HepG2 (cell line): ENCODE measurements at regions not wholly inside any gene's neighbourhood (a gene's known extent, or its start where the extent isn't known, plus 50 kb on each side); places are given as distances from the start of the nearest gene placed in this dataset.

Source experiments
- ATAC-seq: fragments of 200-7000 bp; cut with Tn5 transposase; 3 replicates; pipeline ENCODE4 v1.9.1; 2020; ENCODE audit warnings: mild to moderate bottlenecking, moderate library complexity
- BruUV-seq: library from RNA; stranded (reverse); fragments of 400-500 nt; replicated peaks from 2 replicates; lab custom pipeline; 2021; lab: Mats Ljungman, UMichigan
- CTCF ChIA-PET: fragments of 300-600 bp; formaldehyde crosslinking; extraction: SDS; loops from one replicate; lab custom pipeline; 2021; ENCODE audit warnings: low total read pairs, inconsistent platforms, low intra/inter-chr PET ratio; lab: Yijun Ruan, JAX
- POLR2A ChIA-PET: fragments of 350-600 bp; sonication (Branson Sonifier 250); formaldehyde crosslinking; loops from one replicate; lab custom pipeline; 2020; ENCODE audit warnings: antibody characterized with exemption, inconsistent platforms; lab: Yijun Ruan, JAX
- DNase-seq: peaks from one replicate; pipeline ENCODE4 v3.0.0-alpha.2; 2015; ENCODE audit warnings: low spot score
- FAIRE-seq: peaks from 3 replicates; lab custom pipeline; 2011; peaks lifted over from hg19 to GRCh38; lab: Jason Lieb, UNC
- H2AFZ ChIP-seq: one replicate; pipeline ENCODE4 v1.6.1; 2011; ENCODE audit warnings: low read length, inconsistent platforms
- H3K27ac ChIP-seq: fragments of 300-600 bp; 3 replicates; pipeline ENCODE4 v1.8.0; 2011; ENCODE audit warnings: mixed run types, mild to moderate bottlenecking, mixed read lengths, low read length, inconsistent platforms; ENCODE audit not compliant: insufficient read depth; ENCODE audit errors: extremely low read length
- H3K27me3 ChIP-seq, 2 experiments: fragments of 200-600 bp in 1 of 2; 2 replicates in 1 of 2; 3 replicates in 1 of 2; pipeline versions ENCODE4 v1.6.0 to v1.8.0; 2011; ENCODE audit warnings: low read length in 2 of 2, mild to moderate bottlenecking in 2 of 2, moderate library complexity in 2 of 2, inconsistent platforms in 1 of 2; ENCODE audit not compliant: insufficient read depth in 2 of 2, control insufficient read depth in 1 of 2
- H3K36me3 ChIP-seq, 2 experiments: fragments of 200-600 bp in 1 of 2; replicated peaks in 1 of 2; 2 replicates in 1 of 2; 3 replicates in 1 of 2; pipeline versions ENCODE4 v1.5.1 to v1.8.0; 2011; ENCODE audit warnings: low read length in 2 of 2, inconsistent platforms in 1 of 2; ENCODE audit not compliant: insufficient read depth in 2 of 2, control insufficient read depth in 1 of 2
- H3K4me1 ChIP-seq: 2 replicates; pipeline ENCODE4 v1.5.1; 2012; ENCODE audit warnings: low read length, inconsistent platforms; ENCODE audit not compliant: insufficient read depth
- H3K4me2 ChIP-seq: 2 replicates; pipeline ENCODE4 v1.6.0; 2011; ENCODE audit warnings: low read depth, low read length, inconsistent platforms
- H3K4me3 ChIP-seq, 3 experiments: fragments of 200-600 bp in 1 of 3; sonication (generic), shearing (Covaris generic) in 1 of 3; replicated peaks in 1 of 3; 2 replicates each; pipeline ENCODE4 v1.5.1; 2011 to 2016; ENCODE audit warnings: low read length in 3 of 3, inconsistent platforms in 2 of 3, low read depth in 2 of 3, mild to moderate bottlenecking in 2 of 3, control low read depth in 1 of 3, mixed read lengths in 1 of 3; ENCODE audit not compliant: insufficient read depth in 1 of 3
- H3K79me2 ChIP-seq: one replicate; pipeline ENCODE4 v1.6.1; 2011; ENCODE audit warnings: low read length, inconsistent platforms; ENCODE audit not compliant: insufficient read depth
- H3K9ac ChIP-seq: 2 replicates; pipeline ENCODE4 v1.6.0; 2011; ENCODE audit warnings: mild to moderate bottlenecking, low read depth, low read length, inconsistent platforms; ENCODE audit not compliant: insufficient read depth
- H3K9me3 ChIP-seq: 2 replicates; pipeline ENCODE4 v1.5.1; 2012; ENCODE audit warnings: mild to moderate bottlenecking, low read length
- H4K20me1 ChIP-seq: 2 replicates; pipeline ENCODE4 v1.6.0; 2011; ENCODE audit warnings: inconsistent platforms, mild to moderate bottlenecking, low read length, moderate library complexity; ENCODE audit not compliant: insufficient read depth
- AFF4 ChIP-seq: sonication (generic); formaldehyde crosslinking; IDR thresholded peaks from 2 replicates; pipeline ENCODE4 v1.4.0; 2020; ENCODE audit warnings: missing genetic modification reagents
- HMG20A ChIP-seq: IDR thresholded peaks from 2 replicates; pipeline ENCODE4 v1.6.1; 2016; ENCODE audit warnings: borderline replicate concordance
- HNRNPK ChIP-seq: fragments of 200-400 bp; formaldehyde crosslinking; IDR thresholded peaks from 2 replicates; pipeline ENCODE4 v1.6.1; 2018; ENCODE audit warnings: low read length, low read depth, moderate library complexity, mild to moderate bottlenecking; ENCODE audit not compliant: poor library complexity, severe bottlenecking
- MLXIP ChIP-seq: sonication (generic); formaldehyde crosslinking; IDR thresholded peaks from 2 replicates; pipeline ENCODE4 v1.9.0; 2021; ENCODE audit warnings: missing genetic modification reagents, borderline replicate concordance
- NCOA2 ChIP-seq: sonication (generic); formaldehyde crosslinking; IDR thresholded peaks from 2 replicates; pipeline ENCODE4 v1.8.0; 2022; ENCODE audit warnings: inconsistent platforms
- SOX13 ChIP-seq, 3 experiments: fragments of 450-650 bp in 1 of 3; sonication (generic) in 1 of 3; formaldehyde crosslinking in 1 of 3; IDR thresholded peaks in 2 of 3; conservative IDR thresholded peaks in 1 of 3; 2 replicates each; pipeline versions ENCODE4 v1.5.0 to v1.6.1; 2016 to 2020; ENCODE audit warnings: antibody characterized with exemption in 1 of 3, mild to moderate bottlenecking in 1 of 3, missing compliant biosample characterization in 1 of 3, missing genetic modification reagents in 1 of 3, moderate library complexity in 1 of 3
- SYNCRIP ChIP-seq: fragments of 200-400 bp; formaldehyde crosslinking; IDR thresholded peaks from 2 replicates; pipeline ENCODE4 v1.6.1; 2018; ENCODE audit warnings: mild to moderate bottlenecking, low read depth, low read length; ENCODE audit not compliant: insufficient read depth
- ZFP62 ChIP-seq: sonication (generic); formaldehyde crosslinking; IDR thresholded peaks from 2 replicates; pipeline ENCODE4 v1.4.0; 2020; ENCODE audit warnings: missing genetic modification reagents
- ZFYVE20 ChIP-seq: sonication (generic); formaldehyde crosslinking; IDR thresholded peaks from 2 replicates; pipeline ENCODE4 v1.8.0; 2023; ENCODE audit warnings: low read depth, mild to moderate bottlenecking, moderate library complexity, missing genetic modification reagents, borderline replicate concordance
- ZNF24 ChIP-seq: fragments of 450-650 bp; IDR thresholded peaks from 2 replicates; pipeline ENCODE4 v1.6.1; 2017; ENCODE audit warnings: antibody characterized with exemption, mild to moderate bottlenecking
- ZNF746 ChIP-seq: sonication (generic); formaldehyde crosslinking; IDR thresholded peaks from 2 replicates; pipeline ENCODE4 v1.8.0; 2022; ENCODE audit warnings: mild to moderate bottlenecking, missing genetic modification reagents
- WGBS: methylation state at CpG from one replicate; pipeline ENCODE4 v1.1.6; 2017; ENCODE audit warnings: low lambda C conversion rate; 5-methylcytosine and 5-hydroxymethylcytosine counted together
- in situ Hi-C: cut with HindIII; loops from 2 replicates; pipeline ENCODE4 v1.10.0; 2017; ENCODE audit warnings: low pct_unique_long_range_greater_than_20kb; ENCODE audit not compliant: extremely low pct_ligation_motif_present
- intact Hi-C: fragments of 100-400 bp; cut with micrococcal nuclease; formaldehyde crosslinking; loops from one replicate; pipeline ENCODE4 v1.10.0; 2022; ENCODE audit not compliant: unreplicated experiment

- TF ChIP-seq SOX13 (IDR thresholded peaks at IDR 0.05) (no peak), SOX13 (CRISPR knock-in tag; conservative IDR thresholded peaks at IDR 0.05 in 1 of 2, IDR thresholded peaks at IDR 0.05 in 1 of 2) (no peak)
Observed at GRCh38 chr13:73250061-73250460, 191.3 kb downstream of the KLF5 start (continued).

- POLR2A ChIA-PET: no interaction called here
- H3K27ac ChIP-seq: no peak overlapping the region
- no peak overlapping the region for H2AFZ ChIP-seq
- BruUV-seq: no TSS peak
- no peaks in the 10 kb centered on the region for H3K79me2 ChIP-seq
- DNase-seq: no peak
- ATAC-seq: no peak
- TF ChIP-seq MLXIP (no peak), HMG20A (CRISPR knock-in tag) (no peak), NCOA2 (CRISPR knock-in tag) (no peak), ZFP62 (no peak), ZFYVE20 (CRISPR knock-in tag) (no peak), AFF4 (CRISPR knock-in tag) (no peak), ZNF24 (no peak), SYNCRIP (no peak), HNRNPK (no peak), ZNF746 (no peak)
- H3K4me2 ChIP-seq: no peak overlapping the region
- H3K9me3 ChIP-seq: no peaks in the 10 kb centered on the region
- WGBS: 7% methylated on average over 7 of the region's 7 CpGs
- no peaks in the 10 kb centered on the region for H3K4me1 ChIP-seq
- intact Hi-C loops (no loop called here), in situ Hi-C loops (no loop called here)
- no peak for FAIRE-seq
- H3K4me3 ChIP-seq: no peak overlapping the region
- no peak overlapping the region for H3K9ac ChIP-seq
- H3K36me3 ChIP-seq: no peaks in the 10 kb centered on the region
- no peaks in the 10 kb centered on the region for H3K27me3 ChIP-seq
- H4K20me1 ChIP-seq: no peaks in the 10 kb centered on the region
- CTCF ChIA-PET: no interaction called here
Observed at GRCh38 chr13:73248711-73249580, 190.1 kb downstream of the KLF5 start.
